ENCODE measurements at regions not wholly inside any gene's neighbourhood (a gene's known extent, or its start where the extent isn't known, plus 50 kb on each side); places are given as distances from the start of the nearest gene placed in this dataset.

DNA sequence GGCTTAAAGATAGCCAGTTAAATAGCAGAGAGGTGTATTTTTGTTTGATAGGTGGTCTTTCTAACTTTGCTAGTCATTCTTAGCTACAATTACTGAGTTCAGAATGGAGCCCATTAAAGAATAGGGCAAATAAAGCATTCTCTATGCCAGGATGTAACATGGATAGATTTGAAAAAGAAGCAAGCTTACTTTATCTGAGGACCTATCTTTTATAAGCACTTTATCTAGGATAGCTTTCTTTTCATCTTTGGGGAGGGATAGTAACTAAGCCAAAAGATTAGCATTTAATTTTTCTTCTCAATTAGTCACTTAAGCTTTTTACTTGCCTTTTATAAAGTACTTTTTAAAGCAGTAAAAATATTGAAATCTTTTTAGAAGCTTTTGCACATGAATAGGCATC, 1148.0 kb upstream of the DIAPH2 start:
- TF ChIP-seq, protein P1, sequence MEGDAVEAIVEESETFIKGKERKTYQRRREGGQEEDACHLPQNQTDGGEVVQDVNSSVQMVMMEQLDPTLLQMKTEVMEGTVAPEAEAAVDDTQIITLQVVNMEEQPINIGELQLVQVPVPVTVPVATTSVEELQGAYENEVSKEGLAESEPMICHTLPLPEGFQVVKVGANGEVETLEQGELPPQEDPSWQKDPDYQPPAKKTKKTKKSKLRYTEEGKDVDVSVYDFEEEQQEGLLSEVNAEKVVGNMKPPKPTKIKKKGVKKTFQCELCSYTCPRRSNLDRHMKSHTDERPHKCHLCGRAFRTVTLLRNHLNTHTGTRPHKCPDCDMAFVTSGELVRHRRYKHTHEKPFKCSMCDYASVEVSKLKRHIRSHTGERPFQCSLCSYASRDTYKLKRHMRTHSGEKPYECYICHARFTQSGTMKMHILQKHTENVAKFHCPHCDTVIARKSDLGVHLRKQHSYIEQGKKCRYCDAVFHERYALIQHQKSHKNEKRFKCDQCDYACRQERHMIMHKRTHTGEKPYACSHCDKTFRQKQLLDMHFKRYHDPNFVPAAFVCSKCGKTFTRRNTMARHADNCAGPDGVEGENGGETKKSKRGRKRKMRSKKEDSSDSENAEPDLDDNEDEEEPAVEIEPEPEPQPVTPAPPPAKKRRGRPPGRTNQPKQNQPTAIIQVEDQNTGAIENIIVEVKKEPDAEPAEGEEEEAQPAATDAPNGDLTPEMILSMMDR (IDR thresholded peaks at IDR 0.05), result no peak
- no peak for TF ChIP-seq POLR2A (IDR thresholded peaks at IDR 0.05)
